DND-41 (cell line): ENCODE measurements at regions not wholly inside any gene's neighbourhood (a gene's known extent, or its start where the extent isn't known, plus 50 kb on each side); places are given as distances from the start of the nearest gene placed in this dataset.

ENCODE experiments used
- CTCF ChIP-seq: IDR thresholded peaks from 2 replicates; pipeline ENCODE4 v1.5.1; 2012; ENCODE audit warnings: borderline replicate concordance, low read length, moderate library complexity, mild to moderate bottlenecking; ENCODE audit not compliant: poor library complexity, severe bottlenecking; ENCODE audit errors: extremely low read depth
- EZH2 ChIP-seq: IDR thresholded peaks from 3 replicates; pipeline ENCODE4 v1.6.1; 2012; ENCODE audit warnings: borderline replicate concordance, low read depth, mild to moderate bottlenecking, moderate library complexity, low read length, inconsistent platforms; ENCODE audit not compliant: severe bottlenecking

- no peak for TF ChIP-seq CTCF
- TF ChIP-seq EZH2 = no peak
Observed at GRCh38 chr6:164692772-164693510, 616.5 kb downstream of the C6orf118 start.
